Stimulated activated CD8-positive, alpha-beta memory T cell treated with anti-CD3 and anti-CD28 coated beads, Interleukin-12 subunit alpha, Interleukin-12 subunit beta, amount 100 ng/mL, for 1 hour (primary cell): ENCODE measurements at regions not wholly inside any gene's neighbourhood (a gene's known extent, or its start where the extent isn't known, plus 50 kb on each side); places are given as distances from the start of the nearest gene placed in this dataset.

ENCODE experiments used
- DNase-seq: peaks from one replicate; pipeline ENCODE4 v3.0.0-alpha.2; 2020; ENCODE audit warnings: low read depth

- DNase-seq = no peak
These were observed 68.3 kb upstream of the EDN1 start for GRCh38 chr6:12221856-12222255.

DNA sequence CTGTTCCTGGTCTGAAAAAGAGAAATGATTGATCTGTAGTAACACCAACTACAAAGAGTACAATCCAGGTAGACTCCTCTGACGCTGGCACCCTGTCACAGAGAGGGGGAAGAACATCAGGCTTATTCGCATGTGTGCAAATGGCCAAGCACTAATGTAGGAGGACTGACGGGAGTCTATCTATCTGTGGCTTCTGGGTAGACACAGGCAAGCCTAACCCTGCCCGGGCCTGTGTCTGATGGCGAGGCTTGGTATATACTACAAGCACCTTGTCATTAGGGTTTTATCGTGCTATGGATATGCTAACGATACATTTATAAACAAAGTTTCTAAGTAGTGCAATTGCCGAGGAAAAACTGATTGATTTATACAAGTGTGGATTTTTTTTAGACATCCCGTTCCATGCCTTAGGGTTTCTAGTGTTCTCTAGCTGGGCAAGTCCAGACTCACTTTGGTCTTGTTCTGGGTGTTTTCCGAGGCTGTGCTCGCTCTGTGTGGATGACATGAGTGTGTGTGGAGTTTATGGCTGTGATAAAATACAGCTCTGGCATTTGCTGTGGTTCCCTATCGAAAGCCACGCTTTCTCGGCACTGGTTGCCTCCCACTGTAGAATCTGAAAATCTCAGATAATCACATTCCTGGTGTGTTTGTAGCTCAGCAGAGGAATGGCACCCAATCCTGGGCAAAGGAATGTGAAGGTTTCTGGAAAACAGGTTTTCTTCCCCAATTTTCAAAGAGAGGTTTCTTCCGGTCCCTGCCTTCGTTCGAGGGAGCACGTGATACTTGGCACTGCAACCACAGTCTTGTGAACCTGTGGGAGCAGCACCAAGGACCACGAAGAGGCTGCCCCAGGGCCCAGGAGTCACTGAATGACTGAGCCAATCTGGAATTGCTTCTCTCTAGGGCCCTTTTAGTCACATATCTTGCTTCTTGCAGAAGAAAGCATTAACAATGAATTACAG is 67.5 kb upstream of the EDN1 start:
- DNase-seq = no peak

DNA sequence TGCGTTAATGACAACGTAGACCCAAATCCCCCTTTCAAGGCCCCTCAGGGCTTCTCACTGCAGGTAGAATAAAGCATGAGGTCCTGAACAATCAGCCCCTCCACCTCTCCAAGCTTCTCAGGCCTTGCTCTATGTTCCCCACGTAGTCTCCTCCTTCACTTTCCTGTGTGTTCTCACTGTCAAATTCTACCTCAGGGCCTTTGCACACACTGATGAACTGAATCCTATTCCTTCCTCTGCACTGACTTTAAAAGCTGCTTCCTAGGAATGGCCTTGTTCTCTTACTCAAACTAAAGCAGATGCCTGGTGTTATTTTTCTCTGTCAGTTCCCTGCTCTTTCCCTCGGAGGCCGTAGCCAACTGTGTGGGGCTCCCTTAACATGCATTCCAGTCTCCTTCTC is 66.8 kb upstream of the EDN1 start:
- no peak for DNase-seq

GRCh38 chr6:12224251-12224650 is 65.9 kb upstream of the EDN1 start:
- no peak for DNase-seq

DNA sequence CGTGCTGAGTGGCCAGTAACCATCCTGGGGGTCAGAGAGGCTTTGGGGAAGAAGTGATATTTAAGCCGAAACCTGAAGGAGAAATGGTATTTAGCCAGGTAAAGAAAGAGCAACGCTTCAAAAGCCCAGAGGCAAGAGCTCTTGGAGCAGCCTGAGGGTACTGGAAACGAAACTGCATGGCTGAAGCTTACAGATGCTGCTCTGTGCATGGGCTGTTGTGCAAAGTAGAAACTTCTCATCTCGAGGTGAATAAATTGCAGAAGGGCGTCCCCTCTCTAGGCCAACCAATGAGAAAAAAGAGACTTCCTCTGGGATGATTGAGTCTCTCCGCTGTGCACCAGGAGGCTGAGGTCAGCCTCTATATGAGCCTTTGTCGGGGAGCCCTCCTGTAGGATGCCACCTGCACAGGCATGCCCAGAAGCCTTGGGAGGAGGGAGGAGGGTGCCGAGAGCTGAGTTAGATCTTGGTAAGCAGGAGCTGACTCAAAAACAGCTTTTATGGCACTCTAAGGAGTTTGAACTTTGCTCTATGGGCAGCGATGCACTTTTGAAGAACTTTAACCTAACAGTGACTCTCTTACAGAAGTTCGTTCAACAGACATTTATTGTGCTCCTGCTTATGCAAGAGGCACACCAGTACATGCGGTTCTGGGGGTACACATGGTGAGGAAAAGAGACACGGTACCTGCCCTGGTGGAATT is 61.6 kb upstream of the EDN1 start:
- DNase-seq = no peak

DNA sequence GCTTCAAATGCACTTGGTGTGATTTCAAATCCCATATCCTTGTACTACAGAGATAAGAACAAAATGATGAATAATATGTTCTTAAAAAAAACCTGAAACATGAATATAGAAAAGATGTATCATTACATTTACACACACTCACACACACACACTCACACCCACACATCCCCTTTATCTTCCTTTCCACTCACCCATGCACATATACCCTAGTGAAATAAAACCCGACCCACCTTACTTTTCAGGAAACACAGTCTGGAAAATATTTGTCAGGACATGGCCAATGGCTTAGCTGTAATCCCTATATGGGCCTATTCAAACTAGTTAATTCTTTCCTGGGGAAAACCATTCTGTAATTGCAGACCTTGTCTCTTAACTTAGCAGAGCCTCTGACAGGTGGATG is 60.8 kb upstream of the EDN1 start:
- no peak for DNase-seq

DNA sequence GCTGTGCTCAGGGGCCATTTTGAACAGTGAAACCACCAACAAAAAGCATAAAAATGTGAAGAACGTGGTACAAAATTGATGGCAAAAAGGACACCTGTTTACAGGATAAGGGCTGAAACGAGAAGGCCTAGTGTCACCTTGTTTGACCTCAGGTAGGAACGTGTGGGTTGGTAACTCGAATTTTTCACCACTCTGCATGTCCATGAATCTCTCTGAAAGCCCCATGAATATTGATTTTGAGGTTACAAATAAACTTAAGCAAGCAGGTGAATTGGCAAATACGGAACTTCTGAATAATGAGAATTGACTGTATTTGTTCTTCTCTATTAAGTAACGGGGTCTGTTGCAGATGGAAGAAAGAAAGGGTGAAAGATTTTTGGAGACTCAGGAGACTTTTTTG is 59.6 kb upstream of the EDN1 start:
- DNase-seq = no peak

DNA sequence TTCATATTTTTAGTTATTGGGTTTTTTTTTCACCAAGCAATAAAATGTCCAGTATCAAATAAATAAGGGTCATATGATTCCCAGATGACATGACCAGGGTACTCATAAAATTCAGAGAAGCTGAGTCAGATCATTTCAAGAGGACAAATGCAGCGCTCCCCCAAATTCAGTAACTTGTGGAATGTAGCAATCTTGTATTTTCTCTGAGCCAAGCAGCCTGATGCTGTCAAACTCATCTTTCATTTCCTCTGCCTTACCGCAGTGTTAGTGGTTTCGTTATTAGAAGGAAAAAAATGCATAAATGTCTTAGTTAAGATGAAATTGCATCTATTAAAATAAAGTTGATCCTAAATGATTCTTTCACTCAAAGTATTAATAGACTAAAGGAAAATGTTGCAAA is 57.8 kb upstream of the EDN1 start:
- no peak for DNase-seq

DNA sequence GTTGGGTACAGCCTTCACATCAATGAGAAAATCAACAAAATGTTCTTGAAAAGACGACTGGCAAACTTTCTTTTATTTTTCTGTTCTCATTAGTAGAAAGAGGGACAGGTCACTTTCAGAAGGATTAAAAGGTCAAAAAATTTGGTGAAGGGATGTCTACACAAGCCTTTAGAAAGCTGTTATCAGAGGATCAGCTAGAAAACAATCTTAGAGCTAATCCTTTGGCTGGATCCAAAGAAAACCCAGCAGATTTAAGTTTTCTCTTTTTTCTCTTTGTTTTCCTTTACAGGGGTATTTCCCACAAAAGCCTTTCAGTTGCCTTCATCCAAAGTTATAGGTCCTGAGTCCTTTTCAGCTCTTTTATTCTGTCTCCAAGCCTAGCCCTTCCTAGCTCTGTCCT is 57.3 kb upstream of the EDN1 start:
- no peak for DNase-seq

GRCh38 chr6:12233693-12234571 is 56.2 kb upstream of the EDN1 start:
- peak; percentile 4 for DNase-seq

GRCh38 chr6:12235341-12235740 is 54.8 kb upstream of the EDN1 start:
- DNase-seq = no peak

GRCh38 chr6:12238219-12238618 is 51.9 kb upstream of the EDN1 start:
- DNase-seq = no peak
